H1 (cell line): ENCODE measurements at regions not wholly inside any gene's neighbourhood (a gene's known extent, or its start where the extent isn't known, plus 50 kb on each side); places are given as distances from the start of the nearest gene placed in this dataset.

ENCODE experiments used
- CTCF ChIA-PET: fragments of 300-600 bp; sonication (Branson Sonifier 250); formaldehyde crosslinking; loops from one replicate; lab custom pipeline; 2021; ENCODE audit not compliant: partially characterized antibody; lab: Charles Lee
- POLR2A ChIA-PET: fragments of 300-600 bp; sonication (Branson Sonifier 250); formaldehyde crosslinking; loops from one replicate; lab custom pipeline; 2021; ENCODE audit warnings: inconsistent platforms; ENCODE audit not compliant: partially characterized antibody; lab: Charles Lee
- DNase-seq, 2 experiments: peaks; one replicate each; pipeline versions ENCODE4 v3.0.0 to v3.0.0-alpha.2; 2010 to 2022; ENCODE audit warnings: low spot score in 2 of 2, low read depth in 1 of 2, mixed read lengths in 1 of 2
- FAIRE-seq: peaks from 2 replicates; lab custom pipeline; 2011; peaks lifted over from hg19 to GRCh38; lab: Jason Lieb, UNC
- H2AFZ ChIP-seq: 2 replicates; pipeline ENCODE4 v1.8.1; 2012; ENCODE audit warnings: low read length, inconsistent platforms
- H2AK5ac ChIP-seq: 2 replicates; pipeline ENCODE4 v1.6.1; 2013; ENCODE audit warnings: low read depth, low read length
- H2BK120ac ChIP-seq: replicated peaks from 2 replicates; pipeline ENCODE3; 2013; ENCODE audit warnings: low read depth, low read length, inconsistent platforms
- H2BK12ac ChIP-seq: 2 replicates; pipeline ENCODE4 v1.6.1; 2013; ENCODE audit warnings: low read depth, low read length
- H2BK15ac ChIP-seq: 2 replicates; pipeline ENCODE4 v1.6.1; 2013; ENCODE audit warnings: low read length
- H2BK20ac ChIP-seq: 2 replicates; pipeline ENCODE4 v1.6.1; 2013; ENCODE audit warnings: low read length
- H2BK5ac ChIP-seq: 2 replicates; pipeline ENCODE4 v1.6.1; 2013; ENCODE audit warnings: low read depth, low read length
- H3K14ac ChIP-seq: 2 replicates; pipeline ENCODE4 v1.6.1; 2013; ENCODE audit warnings: inconsistent platforms; ENCODE audit not compliant: insufficient read length
- H3K18ac ChIP-seq: 2 replicates; pipeline ENCODE4 v1.6.1; 2013; ENCODE audit warnings: low read length; ENCODE audit errors: extremely low read depth
- H3K23ac ChIP-seq: 2 replicates; pipeline ENCODE4 v1.6.1; 2013; ENCODE audit warnings: inconsistent platforms; ENCODE audit not compliant: insufficient read length
- H3K23me2 ChIP-seq: 2 replicates; pipeline ENCODE4 v1.6.1; 2013; ENCODE audit warnings: low read depth, low read length
- H3K27ac ChIP-seq: 2 replicates; pipeline ENCODE4 v1.6.1; 2011; ENCODE audit warnings: low read depth, low read length, inconsistent platforms
- H3K27me3 ChIP-seq, 4 experiments: replicated peaks in 1 of 4; 1 replicate in 1 of 4; 2 replicates in 3 of 4; pipeline versions ENCODE4 v1.6.1 to v1.8.1; 2011 to 2013; ENCODE audit warnings: low read length in 3 of 4, mild to moderate bottlenecking in 3 of 4, inconsistent platforms in 2 of 4, mixed read lengths in 2 of 4, moderate library complexity in 1 of 4; ENCODE audit not compliant: control insufficient read depth in 3 of 4, insufficient read depth in 3 of 4; ENCODE audit errors: extremely low read depth in 1 of 4
- H3K36me3 ChIP-seq, 4 experiments: 2 replicates each; pipeline versions ENCODE4 v1.6.1 to v1.8.1; 2011 to 2013; ENCODE audit warnings: mild to moderate bottlenecking in 4 of 4, low read length in 3 of 4, moderate library complexity in 2 of 4, control low read depth in 1 of 4, inconsistent platforms in 1 of 4; ENCODE audit not compliant: insufficient read depth in 4 of 4, control insufficient read depth in 2 of 4
- H3K4ac ChIP-seq: replicated peaks from 2 replicates; pipeline ENCODE3; 2013; ENCODE audit warnings: low read length, low read depth, mixed read lengths, inconsistent platforms; ENCODE audit not compliant: insufficient read length
- H3K4me1 ChIP-seq, 4 experiments: replicated peaks in 1 of 4; 1 replicate in 1 of 4; 2 replicates in 3 of 4; pipeline versions ENCODE4 v1.6.1 to v1.8.1; 2011 to 2013; ENCODE audit warnings: low read length in 3 of 4, inconsistent platforms in 2 of 4, mixed read lengths in 1 of 4; ENCODE audit not compliant: insufficient read depth in 4 of 4, control insufficient read depth in 3 of 4
- H3K4me2 ChIP-seq, 2 experiments: 2 replicates each; pipeline versions ENCODE4 v1.6.1 to v1.8.1; 2011 to 2013; ENCODE audit warnings: low read depth in 2 of 2, low read length in 2 of 2, control low read depth in 1 of 2, inconsistent platforms in 1 of 2, mild to moderate bottlenecking in 1 of 2; ENCODE audit not compliant: insufficient read depth in 1 of 2
- H3K4me3 ChIP-seq, 4 experiments: fragments of 200-600, 300-600 bp in 1 of 4; sonication (generic), shearing (Covaris generic), sonication (Bioruptor Twin) in 1 of 4; 2 replicates each; pipeline versions ENCODE4 v1.5.1 to v1.8.1; 2011 to 2016; ENCODE audit warnings: low read length in 4 of 4, low read depth in 3 of 4, control low read depth in 2 of 4, inconsistent platforms in 2 of 4, mild to moderate bottlenecking in 2 of 4, mixed read lengths in 1 of 4, moderate library complexity in 1 of 4; ENCODE audit not compliant: insufficient read depth in 2 of 4; ENCODE audit errors: extremely low read depth in 1 of 4
- H3K56ac ChIP-seq: replicated peaks from 2 replicates; pipeline ENCODE3; 2013; ENCODE audit warnings: low read depth, mild to moderate bottlenecking, mixed read lengths, low read length, inconsistent platforms; ENCODE audit not compliant: insufficient read length
- H3K79me1 ChIP-seq: 2 replicates; pipeline ENCODE4 v1.6.1; 2013; ENCODE audit warnings: low read depth, low read length, control low read depth
- H3K79me2 ChIP-seq, 2 experiments: 2 replicates each; pipeline versions ENCODE4 v1.6.1 to v1.8.1; 2012 to 2013; ENCODE audit warnings: low read length in 2 of 2, mild to moderate bottlenecking in 2 of 2, inconsistent platforms in 1 of 2; ENCODE audit not compliant: insufficient read depth in 2 of 2, control insufficient read depth in 1 of 2
- H3K9ac ChIP-seq, 4 experiments: replicated peaks in 1 of 4; 1 replicate in 1 of 4; 2 replicates in 3 of 4; pipeline versions ENCODE4 v1.6.1 to v1.8.1; 2011 to 2013; ENCODE audit warnings: low read depth in 3 of 4, low read length in 3 of 4, control low read depth in 2 of 4, mild to moderate bottlenecking in 2 of 4, moderate library complexity in 2 of 4, inconsistent platforms in 1 of 4; ENCODE audit errors: extremely low read depth in 1 of 4
- H3K9me3 ChIP-seq, 2 experiments: 2 replicates each; pipeline versions ENCODE4 v1.6.1 to v1.8.1; 2012 to 2013; ENCODE audit warnings: mild to moderate bottlenecking in 2 of 2, moderate library complexity in 2 of 2, control low read depth in 1 of 2, inconsistent platforms in 1 of 2, low read depth in 1 of 2, low read length in 1 of 2, mixed read lengths in 1 of 2; ENCODE audit not compliant: insufficient read depth in 2 of 2
- H4K20me1 ChIP-seq, 2 experiments: replicated peaks in 1 of 2; 2 replicates each; pipeline versions ENCODE3 to v1.8.1; 2011 to 2013; ENCODE audit warnings: inconsistent platforms in 2 of 2, low read length in 2 of 2, mild to moderate bottlenecking in 1 of 2; ENCODE audit not compliant: insufficient read depth in 2 of 2, control insufficient read depth in 1 of 2
- H4K5ac ChIP-seq: 2 replicates; pipeline ENCODE4 v1.6.1; 2013; ENCODE audit warnings: low read length, low read depth, mixed read lengths, inconsistent platforms; ENCODE audit not compliant: insufficient read length
- H4K8ac ChIP-seq: 2 replicates; pipeline ENCODE4 v1.8.0; 2013; ENCODE audit warnings: mild to moderate bottlenecking, moderate library complexity, low read length, inconsistent platforms; ENCODE audit not compliant: insufficient read depth; ENCODE audit errors: extremely low read depth
- H4K91ac ChIP-seq: replicated peaks from 2 replicates; pipeline ENCODE3; 2013; ENCODE audit warnings: low read length, mixed read lengths, inconsistent platforms; ENCODE audit not compliant: insufficient read length
- ASH2L ChIP-seq: fragments of 200-600, 300-600 bp; sonication (generic); IDR thresholded peaks from one replicate; pipeline ENCODE4 v1.7.1; 2017; ENCODE audit warnings: low read length
- CHD1 ChIP-seq: IDR thresholded peaks from 2 replicates; pipeline ENCODE4 v1.6.1; 2012; ENCODE audit warnings: low read depth, low read length, improper control_type of control experiment
- GABPA ChIP-seq: IDR thresholded peaks from 2 replicates; pipeline ENCODE4 v1.6.1; 2011; ENCODE audit warnings: mild to moderate bottlenecking, low read length, moderate library complexity, borderline replicate concordance; ENCODE audit not compliant: insufficient read depth
- HDAC6 ChIP-seq: IDR thresholded peaks from one replicate; pipeline ENCODE4 v1.7.1; 2012; ENCODE audit warnings: low read depth, mild to moderate bottlenecking, inconsistent platforms, low read length, moderate library complexity
- JUN ChIP-seq: IDR thresholded peaks from 2 replicates; pipeline ENCODE4 v1.6.1; 2011; ENCODE audit warnings: low read depth, mild to moderate bottlenecking, improper control_type of control experiment, low read length
- MAFK ChIP-seq: IDR thresholded peaks from 2 replicates; pipeline ENCODE4 v1.6.1; 2012; ENCODE audit warnings: low read depth, mild to moderate bottlenecking, improper control_type of control experiment, low read length
- PHF8 ChIP-seq: fragments of 200-600 bp; sonication (generic); conservative IDR thresholded peaks from 2 replicates; pipeline ENCODE4 v1.7.1; 2012; ENCODE audit warnings: low read depth, mild to moderate bottlenecking, inconsistent platforms, low read length, moderate library complexity
- POU5F1 ChIP-seq: IDR thresholded peaks from 2 replicates; pipeline ENCODE4 v1.6.1; 2011; ENCODE audit warnings: low read depth, mild to moderate bottlenecking, low read length, moderate library complexity
- RFX5 ChIP-seq: IDR thresholded peaks from 2 replicates; pipeline ENCODE4 v1.6.1; 2011; ENCODE audit warnings: low read depth, low read length, improper control_type of control experiment, borderline replicate concordance
- RXRA ChIP-seq: IDR thresholded peaks from 2 replicates; pipeline ENCODE4 v1.6.1; 2011; ENCODE audit warnings: low read depth, mild to moderate bottlenecking, low read length, moderate library complexity; ENCODE audit not compliant: insufficient read depth
- SRF ChIP-seq: IDR thresholded peaks from 2 replicates; pipeline ENCODE4 v1.6.1; 2011; ENCODE audit warnings: mild to moderate bottlenecking, low read depth, low read length, moderate library complexity
- TAF1 ChIP-seq: IDR thresholded peaks from 2 replicates; pipeline ENCODE4 v1.6.1; 2011; ENCODE audit warnings: mild to moderate bottlenecking, low read depth, low read length
- TBP ChIP-seq: IDR thresholded peaks from 2 replicates; pipeline ENCODE4 v1.6.1; 2011; ENCODE audit warnings: low read depth, low read length, improper control_type of control experiment
- TCF12 ChIP-seq: IDR thresholded peaks from 2 replicates; pipeline ENCODE4 v1.6.1; 2011; ENCODE audit warnings: low read depth, mild to moderate bottlenecking, low read length
- WGBS, 2 experiments: shearing (Covaris generic) in 1 of 2; methylation state at CpG; one replicate each; pipeline versions ENCODE4 v1.1.6 to v1.1.7; 2013 to 2015; ENCODE audit warnings: low lambda C conversion rate in 2 of 2, mixed read lengths in 2 of 2, inconsistent platforms in 1 of 2, low coverage in 1 of 2, missing lambda C conversion rate in 1 of 2; ENCODE audit not compliant: insufficient replicate concordance in 2 of 2, insufficient coverage in 1 of 2, insufficient read length in 1 of 2; ENCODE audit errors: extremely low coverage in 1 of 2, missing lambda C conversion rate in 1 of 2; 5-methylcytosine and 5-hydroxymethylcytosine counted together
- TF ChIP-seq, protein P1 (sequence below): IDR thresholded peaks from 2 replicates; pipeline ENCODE4 v1.6.1; 2012; ENCODE audit warnings: inconsistent platforms

DNA sequence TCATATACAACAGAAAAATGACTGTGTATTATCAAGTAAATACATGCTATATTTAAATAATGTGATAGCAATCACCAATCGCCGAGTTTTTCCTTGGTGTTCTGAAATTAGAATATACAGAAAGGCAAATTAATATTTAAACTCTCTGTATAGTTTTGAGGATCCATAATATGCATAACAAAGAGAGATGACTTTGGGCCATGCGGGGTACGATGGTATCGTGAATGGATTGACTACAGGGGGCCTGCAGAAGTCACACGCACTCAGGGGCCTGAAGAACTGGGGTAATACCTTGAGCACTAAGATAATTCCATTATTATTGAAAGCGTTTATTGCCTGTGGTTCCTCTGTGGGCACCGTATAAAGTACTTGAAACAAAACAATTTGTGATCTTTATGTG lies 314.0 kb downstream of the TEX29 start:
- Histone ChIP-seq H3K23me2 (no peaks in the 10 kb centered on the region), H3K27ac (no peak overlapping the region), H3K56ac (no peak overlapping the region), H4K91ac (no peak overlapping the region), H2AK5ac (no peak overlapping the region), H3K9me3 (no peaks in the 10 kb centered on the region), H2BK5ac (no peak overlapping the region), H3K79me1 (no peaks in the 10 kb centered on the region), H4K8ac (no peak overlapping the region), H3K18ac (no peak overlapping the region), H2BK120ac (no peak overlapping the region), H3K4me1 (peaks cover 5 to 28% (median 19%) of the 10 kb centered on the region in 4 experiments), H3K23ac (no peak overlapping the region), H3K27me3 (no peaks in the 10 kb centered on the region; a peak in 1 of 7 replicates), H3K4me3 (0 out of 8 replicates have a peak overlapping the region, but pooled peaks of 1 of the 4 experiments have one; percentile 4), H3K9ac (no peak overlapping the region), H2BK12ac (no peak overlapping the region), H3K4me2 (peak overlapping the region; percentile 24 to 32; a peak in 2 of 4 replicates), H2BK20ac (no peak overlapping the region), H3K36me3 (no peaks in the 10 kb centered on the region), H3K14ac (no peak overlapping the region), H3K79me2 (no peaks in the 10 kb centered on the region), H4K20me1 (no peaks in the 10 kb centered on the region), H2AFZ (no peak overlapping the region), H2BK15ac (no peak overlapping the region), H4K5ac (no peak overlapping the region), H3K4ac (no peak overlapping the region)
- DNase-seq, result no peak
- WGBS, 2 experiments, result 26% methylated on average over 8 of the region's 8 CpGs; no CpG with 5 or more reads in 1 of the 2 experiments
- CTCF ChIA-PET, result interaction anchor here (0.9 kb wide), 1 partner anchor 17 kb away, joined by 3 read pairs; no protein-coding TSS in a partner anchor
- POLR2A ChIA-PET, result no interaction called here
- FAIRE-seq, result no peak
- TF ChIP-seq SRF (no peak), MAFK (no peak), TBP (no peak), POU5F1 (peak; percentile 97), TCF12 (0 out of 2 replicates have a peak, but pooled peaks have one; percentile 14), JUN (no peak), RFX5 (no peak), HDAC6 (no peak), CHD1 (no peak), TAF1 (no peak), RXRA (no peak), PHF8 (no peak), GABPA (no peak), ASH2L (no peak)
- TF ChIP-seq, protein P1, sequence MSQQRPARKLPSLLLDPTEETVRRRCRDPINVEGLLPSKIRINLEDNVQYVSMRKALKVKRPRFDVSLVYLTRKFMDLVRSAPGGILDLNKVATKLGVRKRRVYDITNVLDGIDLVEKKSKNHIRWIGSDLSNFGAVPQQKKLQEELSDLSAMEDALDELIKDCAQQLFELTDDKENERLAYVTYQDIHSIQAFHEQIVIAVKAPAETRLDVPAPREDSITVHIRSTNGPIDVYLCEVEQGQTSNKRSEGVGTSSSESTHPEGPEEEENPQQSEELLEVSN, result no peak
